Brain pericyte (primary cell): ENCODE measurements at regions not wholly inside any gene's neighbourhood (a gene's known extent, or its start where the extent isn't known, plus 50 kb on each side); places are given as distances from the start of the nearest gene placed in this dataset.

ENCODE experiments used
- DNase-seq: peaks from one replicate; pipeline ENCODE4 v3.0.0-alpha.2; 2012; ENCODE audit warnings: low read depth, low spot score

DNA sequence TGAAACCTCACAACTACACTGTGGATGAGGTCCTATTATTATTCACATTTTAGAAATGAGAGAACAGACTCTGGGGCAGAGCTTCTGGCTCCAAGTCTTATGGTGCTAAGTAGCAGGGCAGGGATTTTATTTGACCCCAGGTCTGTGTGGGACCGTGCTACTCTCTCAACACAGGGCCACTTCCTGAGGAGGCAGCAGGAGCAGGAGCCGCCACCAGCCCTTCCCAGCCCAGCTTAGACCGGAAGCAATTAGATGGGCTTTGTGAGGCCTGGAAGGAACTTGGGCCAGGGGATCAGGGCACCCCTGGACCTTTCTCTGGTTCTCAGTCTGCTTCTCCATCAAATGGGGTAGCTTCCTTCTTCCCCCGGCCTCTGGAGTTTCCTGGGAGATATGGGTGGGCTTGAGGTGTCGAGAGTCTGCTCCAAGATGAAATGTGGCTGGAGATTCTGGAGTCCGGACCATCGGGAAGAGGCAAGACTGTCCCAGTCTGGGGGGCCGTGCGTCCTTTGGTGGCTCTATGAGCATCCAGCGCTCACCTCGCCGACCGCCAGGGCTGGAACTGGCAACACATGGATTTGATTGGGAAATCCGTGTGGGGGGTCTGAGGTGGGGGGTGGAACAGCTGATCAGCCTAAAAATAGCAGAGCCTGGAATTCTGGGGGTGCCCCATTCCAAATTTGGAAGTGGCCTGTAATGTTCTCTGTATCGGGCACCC, 136.8 kb downstream of the FOXD2 start:
- no peak for DNase-seq

DNA sequence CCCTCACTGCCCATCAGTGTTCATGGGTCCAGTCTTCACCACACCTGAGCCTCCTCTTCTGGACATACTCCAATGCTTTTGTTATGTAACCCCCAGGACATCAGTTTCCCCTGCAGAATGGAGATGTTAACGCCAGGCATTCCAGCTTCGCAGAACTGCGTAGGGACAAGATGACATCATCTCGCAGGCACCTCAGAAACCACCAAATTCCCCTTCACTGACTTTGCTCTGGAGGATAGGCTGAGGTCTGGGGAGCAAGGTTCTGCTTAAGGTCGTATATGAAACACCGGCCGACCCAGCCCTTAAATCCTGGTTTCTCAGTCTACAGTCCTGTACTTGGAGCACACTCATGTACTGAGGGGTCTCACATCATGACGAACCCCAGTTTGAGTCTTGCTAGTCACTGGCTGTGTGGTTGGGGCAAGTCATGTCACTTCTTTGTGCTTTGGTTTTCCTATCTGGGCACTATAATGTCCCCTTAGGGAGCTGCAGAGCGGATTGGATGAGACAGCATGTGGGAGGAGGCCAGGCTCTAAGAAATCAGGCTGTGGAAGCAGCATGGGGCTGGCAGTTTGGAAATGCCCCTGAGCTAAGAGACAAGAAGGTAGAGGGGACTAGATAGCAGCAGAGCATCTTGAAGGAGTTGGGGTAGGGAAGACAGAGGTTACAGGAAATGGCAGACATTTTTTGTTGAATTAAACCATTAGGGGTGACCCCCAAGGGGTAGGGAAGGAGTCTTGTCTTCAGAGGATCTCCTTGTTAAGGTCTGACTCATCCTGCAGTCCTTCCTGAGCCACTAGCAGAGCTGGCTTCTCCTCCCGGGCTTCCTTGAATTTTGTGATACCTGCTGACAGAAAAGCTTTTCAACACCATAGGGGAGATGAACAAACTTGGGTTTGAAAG, 138.3 kb downstream of the FOXD2 start:
- no peak for DNase-seq

DNA sequence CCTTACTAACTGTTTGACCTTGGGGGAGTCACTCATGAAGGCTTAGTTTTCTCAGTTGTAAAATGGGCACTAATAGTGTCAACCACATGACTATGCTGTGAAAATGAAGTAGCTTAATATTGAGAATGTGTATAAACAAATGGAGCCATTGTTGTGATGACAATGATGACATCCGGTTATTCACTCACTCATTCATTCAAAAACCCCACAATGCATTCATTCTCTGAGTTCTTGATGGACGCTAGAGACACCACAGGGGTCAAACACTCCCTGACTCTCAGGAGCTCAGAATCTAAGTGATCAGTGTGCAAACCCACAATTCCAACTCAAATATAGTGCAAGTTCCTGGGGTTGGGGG, 138.9 kb downstream of the FOXD2 start:
- no peak for DNase-seq

DNA sequence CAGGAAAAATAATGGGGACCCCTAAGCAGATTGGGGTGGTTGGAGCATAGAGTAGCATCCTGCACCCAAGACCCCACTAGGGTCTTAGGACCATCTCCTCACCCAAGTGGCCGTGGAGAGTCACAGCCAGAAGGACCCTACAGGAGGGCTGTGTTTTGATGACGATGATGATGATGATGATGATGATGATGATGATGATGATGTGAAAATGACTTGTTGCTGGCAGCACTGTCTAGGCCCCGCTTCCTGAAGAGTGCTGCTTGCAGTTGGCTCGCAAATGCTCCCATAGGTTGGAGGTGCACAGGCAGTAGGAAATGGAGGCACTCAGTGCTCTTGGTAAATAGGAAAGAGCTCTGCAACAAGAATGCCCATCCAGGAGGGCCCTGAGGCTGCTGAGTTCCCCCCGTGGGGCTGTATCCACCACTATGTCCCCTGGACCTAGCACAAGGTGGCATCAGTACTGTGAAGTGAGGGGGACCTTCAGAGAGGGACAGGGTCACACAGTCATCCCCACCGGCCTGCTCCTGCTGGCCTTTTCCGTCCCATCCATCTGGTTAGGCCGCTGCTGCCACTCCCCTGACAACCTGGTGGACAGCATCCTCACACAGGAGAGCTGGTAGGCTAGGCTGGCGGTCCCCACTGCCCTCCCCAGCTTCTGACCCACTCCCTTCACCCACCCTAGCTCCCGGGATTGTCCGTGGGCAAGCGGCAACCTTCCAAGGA, 139.6 kb downstream of the FOXD2 start:
- no peak for DNase-seq

DNA sequence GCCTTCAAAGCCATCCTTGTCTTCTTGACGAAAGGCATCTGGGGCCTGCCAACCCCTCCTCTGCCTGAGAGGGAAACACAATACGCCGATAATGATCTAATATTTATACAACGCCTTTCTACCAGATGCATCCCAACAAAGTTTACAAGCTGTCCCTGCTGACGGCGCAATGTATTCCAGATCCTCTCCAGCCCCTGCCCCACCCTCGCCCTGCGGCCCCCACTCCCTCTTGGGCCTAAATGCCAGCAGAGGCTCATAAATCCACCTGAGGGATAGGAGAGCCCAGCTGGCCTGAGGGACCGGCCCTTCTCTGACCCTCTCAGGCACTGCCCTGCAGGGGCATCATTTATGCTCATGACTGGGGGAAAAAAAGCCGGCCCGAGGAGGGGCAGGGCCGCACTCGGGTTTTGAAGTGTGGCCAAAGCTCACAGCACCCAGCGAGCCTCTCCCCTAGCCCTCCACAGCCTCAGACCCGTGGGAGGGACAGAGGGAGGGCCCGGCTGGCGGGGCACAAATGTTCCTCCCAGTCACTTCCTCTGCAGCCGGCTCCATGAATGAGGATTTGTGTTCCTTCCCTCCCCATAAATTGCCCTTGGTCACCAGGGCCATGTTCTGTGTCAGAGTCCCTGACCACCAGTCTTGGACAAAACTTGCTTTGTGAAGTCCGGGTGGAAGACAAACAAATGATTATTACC, 140.3 kb downstream of the FOXD2 start:
- no peak for DNase-seq

DNA sequence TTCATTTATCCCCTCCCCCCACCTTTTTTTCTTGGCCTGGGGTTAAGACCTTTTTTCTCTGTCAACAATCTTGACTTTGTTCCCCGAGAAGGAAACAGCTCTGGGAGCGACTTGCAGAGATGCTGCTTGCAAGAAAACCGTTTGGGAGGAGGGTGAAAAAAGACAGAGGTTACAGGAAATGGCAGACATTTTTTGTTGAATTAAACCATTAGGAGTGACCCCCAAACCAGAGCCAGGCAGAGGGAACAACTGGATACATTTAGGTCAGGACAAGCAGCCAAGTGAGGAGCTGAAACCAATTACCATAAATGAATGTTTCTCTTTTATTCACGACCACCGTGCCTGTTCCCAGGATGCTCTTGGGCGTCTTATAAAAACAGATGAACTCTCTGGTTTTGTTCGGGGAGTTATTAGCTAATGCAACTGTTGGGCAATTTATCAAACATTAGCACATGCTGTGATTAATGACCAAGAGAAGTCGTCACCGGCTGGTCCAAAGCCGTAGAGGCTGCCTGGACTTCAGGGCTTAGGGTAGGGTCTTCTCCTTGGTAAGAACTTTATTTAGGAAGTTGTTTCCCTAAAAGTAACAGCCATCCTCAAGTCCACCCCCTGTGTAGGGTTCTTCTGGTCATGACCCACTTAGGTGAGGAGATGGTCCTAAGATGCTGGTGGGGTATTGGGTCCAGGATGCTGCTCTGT, 141.0 kb downstream of the FOXD2 start:
- no peak for DNase-seq

DNA sequence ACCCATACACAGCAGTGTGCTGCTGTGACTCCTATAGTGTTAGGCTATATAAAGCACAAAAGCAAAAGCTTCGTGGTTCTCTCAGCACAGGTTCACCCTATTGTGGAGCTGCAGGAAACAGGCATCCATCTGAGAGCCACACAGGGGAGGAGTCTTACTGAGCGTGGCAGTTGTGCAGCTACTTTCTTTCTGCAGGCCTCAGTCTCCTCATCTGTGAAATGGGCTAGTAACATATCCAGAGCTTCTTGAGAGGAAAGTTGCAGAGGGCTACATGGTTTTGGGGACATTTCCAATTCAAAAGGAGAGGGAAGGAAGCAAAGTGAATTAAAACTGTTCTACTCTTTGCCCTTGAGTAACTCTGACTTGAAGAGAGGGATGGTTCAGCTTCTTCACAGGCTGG, 142.0 kb downstream of the FOXD2 start:
- no peak for DNase-seq

DNA sequence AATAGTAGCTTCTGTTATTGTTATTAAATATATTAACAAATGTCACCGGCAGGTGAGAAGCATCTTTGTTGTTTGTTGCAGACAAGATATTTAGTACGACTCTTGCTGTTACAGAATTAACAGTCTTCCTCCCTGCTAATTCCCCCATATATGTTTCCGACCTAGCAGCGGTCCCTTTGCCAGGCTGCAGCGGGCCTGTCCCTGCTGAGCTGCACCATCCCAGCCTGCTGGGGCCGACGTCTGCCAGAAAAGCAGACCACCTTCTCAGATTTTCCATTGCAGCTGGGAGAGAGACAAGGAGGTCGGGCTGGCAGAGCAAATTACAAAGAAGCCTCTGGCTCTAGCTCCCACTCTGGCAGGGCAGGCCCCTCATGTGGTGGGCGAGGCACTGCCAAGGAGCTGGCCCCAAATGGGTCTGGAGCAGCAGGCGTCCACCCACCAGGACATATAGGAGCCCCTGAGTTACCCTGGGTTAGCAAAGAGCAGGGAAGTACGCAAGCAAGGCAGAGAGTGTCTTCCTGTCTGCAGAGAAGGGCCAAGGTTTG, 142.7 kb downstream of the FOXD2 start:
- no peak for DNase-seq

DNA sequence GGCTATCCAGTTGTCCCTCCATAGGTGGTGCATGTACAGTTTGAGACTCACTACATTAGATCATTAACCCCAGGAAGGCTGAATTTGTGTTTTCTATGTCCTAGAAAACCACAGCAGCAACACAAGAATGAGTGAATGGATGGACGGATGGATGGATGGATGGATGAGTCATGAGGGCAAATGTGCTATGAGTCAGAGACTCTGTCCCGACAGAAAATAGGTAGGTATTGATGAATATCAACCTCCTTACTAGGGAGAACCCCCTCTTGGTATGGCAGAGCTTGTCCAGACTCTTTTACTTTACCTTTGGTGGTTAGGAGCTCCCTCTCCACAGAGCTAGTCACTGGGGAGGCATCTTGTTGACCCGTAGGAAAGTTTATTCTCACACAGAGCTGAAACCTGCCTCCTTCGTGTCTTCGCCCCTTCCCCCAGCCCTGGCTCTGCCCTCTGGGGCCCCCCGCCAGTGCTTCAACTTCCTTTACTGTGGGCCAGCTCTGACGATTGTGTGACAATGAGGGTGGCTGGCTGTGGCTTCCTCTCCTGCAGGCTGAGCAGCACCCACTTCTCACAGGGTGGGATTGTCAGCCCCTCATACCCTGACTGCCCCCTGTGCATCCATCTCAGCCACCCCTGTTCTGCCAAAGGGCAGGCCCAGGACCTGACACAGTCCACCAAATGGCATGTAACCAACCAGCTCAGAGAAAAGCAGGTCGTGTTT, 145.2 kb downstream of the FOXD2 start:
- no peak for DNase-seq

DNA sequence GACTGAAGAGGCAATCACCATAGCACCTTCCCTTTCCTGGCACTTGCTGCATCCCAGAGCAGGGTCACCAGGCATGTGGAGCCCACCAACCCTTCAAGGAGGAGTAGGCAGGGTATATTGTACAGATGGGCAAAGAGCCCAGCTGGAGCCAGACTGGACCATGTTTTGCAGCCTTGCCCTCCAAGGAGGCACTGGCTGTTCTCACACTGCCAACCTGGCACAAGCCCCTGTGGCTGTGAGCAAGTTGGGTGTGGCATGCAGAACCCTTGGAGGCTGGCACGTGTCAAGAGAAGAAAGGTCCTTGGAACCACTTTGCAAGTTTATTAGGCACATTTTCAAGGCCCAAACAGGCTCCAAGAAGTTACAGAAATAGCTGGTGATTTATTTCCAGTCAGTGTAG, 146.4 kb downstream of the FOXD2 start:
- no peak for DNase-seq

DNA sequence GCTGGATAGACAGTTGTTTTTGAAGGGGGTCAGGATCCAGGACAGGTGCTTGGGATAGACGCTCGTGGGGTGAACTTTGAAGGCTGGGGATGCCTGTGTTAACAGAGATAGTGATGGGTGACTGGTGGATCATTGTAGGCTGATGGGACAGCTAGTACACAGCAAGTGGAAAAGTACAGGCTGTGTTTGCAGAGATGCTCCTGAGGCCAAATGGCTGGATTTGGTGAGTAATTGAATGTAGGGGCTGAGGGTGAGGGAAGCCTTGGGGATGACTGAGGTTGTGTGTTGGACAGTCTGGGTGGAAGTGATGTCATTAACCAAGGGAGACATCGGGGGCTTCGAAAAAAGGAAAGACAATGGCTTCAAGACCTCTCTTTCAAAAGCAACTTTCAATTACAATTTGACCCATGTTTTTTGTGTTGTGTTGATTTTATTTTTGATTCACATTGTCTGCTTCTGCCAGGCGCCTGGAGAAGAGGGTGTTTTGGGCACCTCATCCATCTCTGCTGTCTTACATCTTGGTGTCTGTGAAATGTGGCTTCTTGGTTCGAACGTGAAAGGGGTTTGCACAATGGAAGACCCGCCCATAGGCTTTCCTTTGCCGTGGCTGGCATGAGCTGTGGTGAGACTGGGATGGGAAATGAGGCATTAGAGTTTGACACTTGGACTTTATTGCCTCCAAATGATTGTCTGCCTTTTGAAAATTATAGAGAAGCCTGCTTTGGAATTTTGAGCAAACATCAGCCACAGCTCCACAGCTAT, 147.5 kb downstream of the FOXD2 start:
- DNase-seq: no peak

DNA sequence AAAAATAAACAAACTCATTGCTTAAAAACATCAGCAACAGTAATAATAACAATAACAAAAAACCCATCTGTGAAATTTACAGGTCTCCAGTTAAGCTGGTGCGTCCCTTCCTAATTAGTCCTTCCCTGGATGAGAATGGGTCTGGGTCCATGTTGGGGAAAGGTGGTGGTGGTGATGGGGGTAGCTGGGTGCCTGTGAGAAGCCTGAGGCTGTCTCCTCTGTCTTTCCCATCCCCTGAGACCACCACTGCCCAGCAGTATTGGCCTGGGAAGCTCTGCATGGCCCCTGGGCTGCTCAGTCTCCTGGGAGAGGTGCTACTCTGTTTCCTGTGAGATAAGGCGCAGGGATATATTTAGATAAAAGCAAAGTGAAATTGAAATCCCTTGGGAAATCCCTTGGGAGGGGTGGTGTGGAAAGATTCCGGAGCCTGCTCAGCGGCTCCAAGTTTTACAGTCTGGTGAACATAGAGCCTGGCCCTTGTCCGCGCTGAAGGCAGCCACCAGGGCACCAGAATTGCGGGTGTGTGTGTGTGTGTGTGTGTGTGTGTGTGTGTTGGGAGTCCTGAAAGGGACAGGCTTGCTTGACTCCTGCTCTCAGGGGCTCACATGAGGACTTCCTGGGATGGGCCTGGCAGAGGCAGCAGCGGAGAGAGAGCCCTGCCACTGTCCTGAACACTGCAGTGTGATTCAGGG, 150.2 kb downstream of the FOXD2 start:
- DNase-seq: no peak

DNA sequence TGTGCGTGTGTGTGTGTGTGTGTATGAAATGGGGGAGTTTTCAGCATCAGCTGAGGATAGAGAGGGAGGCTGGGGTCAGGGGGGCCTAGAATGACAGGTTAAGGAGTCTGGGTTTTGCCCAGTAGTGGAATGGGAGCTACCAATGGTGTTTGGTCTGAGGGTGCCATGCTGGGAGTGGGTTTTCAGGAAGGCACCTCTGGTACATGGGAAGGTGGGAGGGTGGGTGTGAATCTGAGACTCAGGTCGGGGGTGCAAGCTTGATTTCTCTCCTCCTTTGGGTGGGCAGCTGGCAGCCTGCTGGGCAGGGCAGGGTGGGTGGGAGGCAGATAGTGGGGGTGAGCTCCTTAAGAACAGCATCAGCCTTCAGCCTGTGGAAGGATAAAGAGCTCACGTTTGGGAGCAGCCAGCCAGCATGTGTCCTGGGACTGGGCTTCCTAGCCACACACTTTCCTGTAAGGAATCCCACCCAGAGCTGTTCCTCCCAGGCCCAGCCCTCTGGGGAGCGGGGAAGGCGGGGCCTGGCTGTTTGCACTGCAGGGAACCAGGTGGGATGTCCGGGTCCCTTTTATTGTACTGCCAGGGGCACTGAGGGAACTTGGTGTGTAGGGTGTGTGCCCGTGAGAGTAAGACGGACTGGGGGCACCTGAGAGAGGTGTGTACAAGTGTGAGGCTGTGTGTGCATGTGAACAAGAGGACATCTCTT, 152.8 kb downstream of the FOXD2 start:
- DNase-seq: no peak

DNA sequence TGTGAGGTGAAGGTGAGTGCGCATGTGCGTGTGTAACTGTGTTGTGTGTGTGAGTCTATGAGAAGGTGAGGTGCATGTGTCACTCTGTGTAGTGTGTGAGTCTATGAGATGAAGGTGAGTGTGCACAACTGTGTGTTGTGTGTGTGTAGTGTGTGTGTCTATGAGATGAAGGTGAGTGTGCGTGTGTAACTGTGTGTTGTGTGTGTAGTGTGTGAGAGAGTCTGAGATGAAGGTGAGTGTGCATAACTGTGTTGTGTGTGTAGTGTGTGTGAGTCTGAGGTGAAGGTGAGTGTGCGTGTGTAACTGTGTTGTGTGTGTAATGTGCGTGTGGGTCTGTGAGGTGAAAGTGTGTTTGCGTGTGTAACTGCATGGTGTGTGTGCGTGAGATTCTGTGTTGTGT, 154.0 kb downstream of the FOXD2 start:
- no peak for DNase-seq

DNA sequence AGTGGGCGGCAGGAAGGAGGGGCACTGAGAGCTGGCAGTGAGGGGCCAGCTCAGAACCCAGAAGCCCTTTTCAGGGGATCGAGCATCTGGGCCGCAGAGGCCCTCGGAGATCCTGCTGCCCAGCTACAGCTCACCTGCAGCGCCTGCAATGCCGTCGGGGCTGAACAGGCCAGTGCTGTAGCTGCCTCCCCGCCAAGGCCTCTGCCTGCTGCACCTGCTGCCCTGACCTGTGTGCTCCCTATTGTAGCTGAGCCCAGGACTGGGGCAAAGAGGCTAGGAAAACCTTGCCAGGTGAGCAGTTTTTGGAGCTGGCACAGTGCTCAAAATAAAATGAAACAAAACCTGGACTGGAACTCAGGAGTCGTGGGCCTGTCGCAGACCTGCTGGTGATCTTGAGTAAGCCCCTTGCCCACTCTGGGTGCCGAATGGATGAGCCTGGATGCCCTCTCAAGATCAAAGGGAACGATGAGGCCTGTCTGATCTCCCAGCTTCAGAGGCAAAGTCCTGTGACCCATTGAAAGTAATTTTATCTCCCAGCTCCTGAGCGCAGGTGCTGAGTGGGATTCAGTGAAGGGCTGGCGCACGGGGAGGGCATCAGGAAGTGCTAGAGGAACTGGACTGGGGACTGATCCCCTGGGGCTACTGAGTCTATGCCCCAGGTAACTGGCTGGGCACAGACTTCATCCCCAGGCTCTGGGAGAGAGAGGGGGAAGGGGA, 154.6 kb downstream of the FOXD2 start:
- no peak for DNase-seq

DNA sequence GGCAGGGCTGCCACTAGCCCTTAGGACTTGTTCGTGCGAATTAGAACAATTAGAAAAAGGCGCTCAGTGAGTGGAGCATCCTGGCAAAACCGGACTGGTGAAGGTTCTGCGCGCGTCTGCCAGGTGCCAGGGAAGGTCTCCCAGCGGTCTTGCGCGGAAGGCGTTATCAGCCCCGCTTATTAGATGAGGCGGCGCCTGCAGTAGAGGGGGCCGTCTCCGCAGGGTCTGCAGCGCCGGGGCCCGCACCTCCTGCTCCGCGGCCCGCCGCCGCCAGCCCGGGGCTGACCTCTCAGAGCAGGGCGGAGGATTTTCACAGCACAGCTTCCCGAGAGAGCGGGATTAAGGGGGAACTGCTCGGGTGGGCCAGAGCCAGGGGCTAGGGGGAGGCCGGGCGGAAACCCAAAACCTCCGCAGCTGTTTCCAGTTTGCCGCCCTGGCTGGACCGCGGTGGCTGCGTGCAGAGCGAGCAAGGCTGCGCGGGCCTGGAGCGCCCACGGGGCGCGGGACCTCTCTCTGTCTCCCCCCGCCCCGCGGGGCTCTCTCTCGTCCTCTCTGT, 155.2 kb downstream of the FOXD2 start:
- no peak for DNase-seq

DNA sequence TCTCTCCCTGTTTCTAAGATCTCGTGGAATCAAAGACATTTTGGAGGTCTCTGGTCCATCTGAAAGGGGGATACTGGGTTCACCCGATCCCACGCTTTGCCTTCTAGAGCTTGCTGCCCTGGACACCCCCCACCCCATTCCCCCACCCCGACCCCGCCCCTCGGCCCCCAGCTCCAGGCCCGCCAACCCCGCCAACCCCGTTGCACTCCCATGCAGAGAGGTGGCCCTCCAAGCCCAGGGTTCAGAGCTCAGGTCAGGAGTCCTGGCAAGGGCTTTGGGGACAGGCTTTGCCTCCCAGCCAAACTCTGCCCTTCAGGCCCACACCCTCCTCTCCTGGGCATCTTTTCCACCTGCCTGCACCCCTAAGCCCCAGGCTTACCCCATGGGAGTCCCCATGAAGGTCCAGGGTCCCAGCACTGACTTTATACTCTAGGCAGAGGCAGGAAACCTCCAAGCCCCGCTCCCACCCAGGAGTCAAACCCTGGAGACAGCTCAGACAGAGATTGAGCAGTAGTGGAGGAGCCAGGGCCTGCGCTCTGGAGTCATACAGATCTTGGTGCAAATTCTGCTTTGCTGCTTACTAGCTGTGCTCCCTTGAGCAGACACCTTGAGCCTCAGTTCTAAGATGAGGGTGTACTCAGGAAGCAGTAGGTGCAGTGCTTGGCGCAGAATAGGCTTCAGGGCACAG, 155.9 kb downstream of the FOXD2 start:
- DNase-seq: no peak
